K562 (cell line): ENCODE measurements at regions not wholly inside any gene's neighbourhood (a gene's known extent, or its start where the extent isn't known, plus 50 kb on each side); places are given as distances from the start of the nearest gene placed in this dataset.

Source experiments
- ARID2 ChIP-seq: fragments of 450-650 bp; IDR thresholded peaks from 2 replicates; pipeline ENCODE4 v1.6.1; 2017; ENCODE audit warnings: antibody characterized with exemption, mild to moderate bottlenecking
- ERF ChIP-seq: fragments of 450-650 bp; formaldehyde crosslinking; IDR thresholded peaks from 2 replicates; pipeline ENCODE4 v1.4.0; 2020; ENCODE audit warnings: mild to moderate bottlenecking, mixed read lengths
- GABPB1 ChIP-seq: sonication (generic); formaldehyde crosslinking; IDR thresholded peaks from 2 replicates; pipeline ENCODE4 v1.8.0; 2022; ENCODE audit warnings: mild to moderate bottlenecking, missing genetic modification reagents
- JUND ChIP-seq, 2 experiments: IDR thresholded peaks; 2 replicates in 1 of 2; 3 replicates in 1 of 2; pipeline ENCODE4 v1.6.1; 2011; ENCODE audit warnings: borderline replicate concordance in 2 of 2, low read depth in 2 of 2, low read length in 2 of 2, improper control_type of control experiment in 1 of 2, missing biosample characterization in 1 of 2, missing genetic modification characterization in 1 of 2, missing genetic modification reagents in 1 of 2
- MCM2 ChIP-seq: fragments of 450-650 bp; IDR thresholded peaks from 2 replicates; pipeline ENCODE4 v1.6.1; 2017; ENCODE audit warnings: low read depth, mild to moderate bottlenecking
- NCOR1 ChIP-seq: fragments of 450-650 bp; IDR thresholded peaks from 2 replicates; pipeline ENCODE4 v1.6.1; 2016; ENCODE audit warnings: mild to moderate bottlenecking, moderate library complexity
- PHB2 ChIP-seq: fragments of 450-650 bp; IDR thresholded peaks from 2 replicates; pipeline ENCODE4 v1.6.1; 2017; ENCODE audit warnings: low read depth
- PHF20 ChIP-seq: fragments of 450-650 bp; IDR thresholded peaks from 2 replicates; pipeline ENCODE4 v1.6.1; 2018; ENCODE audit not compliant: partially characterized antibody
- POLR2A ChIP-seq: fragments of 450-650 bp; conservative IDR thresholded peaks from 2 replicates; pipeline ENCODE4 v1.6.1; 2016
- RBFOX2 ChIP-seq: fragments of 200-400 bp; formaldehyde crosslinking; IDR thresholded peaks from 2 replicates; pipeline ENCODE4 v1.6.1; 2017; ENCODE audit warnings: low read depth, mild to moderate bottlenecking, low read length, moderate library complexity
- SMAD1 ChIP-seq: fragments of 150-350 bp; IDR thresholded peaks from 2 replicates; pipeline ENCODE4 v1.6.1; 2014; ENCODE audit warnings: low read length, low read depth; ENCODE audit not compliant: partially characterized antibody
- TF ChIP-seq, protein P1 (sequence below): sonication (generic); formaldehyde crosslinking; IDR thresholded peaks from 2 replicates; pipeline ENCODE4 v1.5.0; 2020; ENCODE audit warnings: missing genetic modification reagents
- TF ChIP-seq, protein P2 (sequence below), 3 experiments: IDR thresholded peaks in 2 of 3; conservative IDR thresholded peaks in 1 of 3; 2 replicates each; pipeline ENCODE4 v1.5.1; 2011 to 2012; ENCODE audit warnings: low read length in 3 of 3, mild to moderate bottlenecking in 3 of 3, control low read depth in 2 of 3, improper control_type of control experiment in 1 of 3, inconsistent platforms in 1 of 3, low read depth in 1 of 3, mixed read lengths in 1 of 3, moderate library complexity in 1 of 3; ENCODE audit not compliant: insufficient read depth in 2 of 3

DNA sequence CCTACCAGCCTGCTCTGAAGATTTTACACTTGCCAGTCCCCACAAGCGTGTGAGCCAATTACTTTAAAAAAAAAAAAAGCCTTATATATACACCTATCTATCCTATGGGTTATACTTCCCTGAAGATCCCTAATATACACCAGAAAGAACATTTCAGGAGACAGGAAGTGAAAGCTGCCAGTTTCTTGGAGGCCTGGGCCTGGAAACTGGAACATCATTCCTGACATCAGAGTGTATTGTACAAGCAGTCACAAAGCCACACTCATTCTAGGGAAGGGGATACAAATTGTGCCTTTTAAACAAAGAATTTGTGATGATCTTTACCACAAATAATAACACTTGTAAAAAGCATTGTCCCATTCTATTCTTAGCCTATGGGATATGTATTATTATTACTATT is 98.3 kb upstream of the FBN2 start:
- TF ChIP-seq GABPB1 (CRISPR knock-in tag) (no peak), POLR2A (no peak), ERF (no peak), RBFOX2 (no peak), SMAD1 (no peak), ARID2 (no peak), MCM2 (no peak), PHF20 (no peak), PHB2 (no peak), NCOR1 (no peak), JUND (IDR thresholded peaks at IDR 0.05; ENCODE audit: borderline replicate concordance, low read depth, low read length) (no peak), JUND (tag; IDR thresholded peaks at IDR 0.05; ENCODE audit: borderline replicate concordance, low read depth, low read length) (no peak)
- TF ChIP-seq, protein P1, sequence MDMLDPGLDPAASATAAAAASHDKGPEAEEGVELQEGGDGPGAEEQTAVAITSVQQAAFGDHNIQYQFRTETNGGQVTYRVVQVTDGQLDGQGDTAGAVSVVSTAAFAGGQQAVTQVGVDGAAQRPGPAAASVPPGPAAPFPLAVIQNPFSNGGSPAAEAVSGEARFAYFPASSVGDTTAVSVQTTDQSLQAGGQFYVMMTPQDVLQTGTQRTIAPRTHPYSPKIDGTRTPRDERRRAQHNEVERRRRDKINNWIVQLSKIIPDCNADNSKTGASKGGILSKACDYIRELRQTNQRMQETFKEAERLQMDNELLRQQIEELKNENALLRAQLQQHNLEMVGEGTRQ, result no peak
- TF ChIP-seq, protein P2, sequence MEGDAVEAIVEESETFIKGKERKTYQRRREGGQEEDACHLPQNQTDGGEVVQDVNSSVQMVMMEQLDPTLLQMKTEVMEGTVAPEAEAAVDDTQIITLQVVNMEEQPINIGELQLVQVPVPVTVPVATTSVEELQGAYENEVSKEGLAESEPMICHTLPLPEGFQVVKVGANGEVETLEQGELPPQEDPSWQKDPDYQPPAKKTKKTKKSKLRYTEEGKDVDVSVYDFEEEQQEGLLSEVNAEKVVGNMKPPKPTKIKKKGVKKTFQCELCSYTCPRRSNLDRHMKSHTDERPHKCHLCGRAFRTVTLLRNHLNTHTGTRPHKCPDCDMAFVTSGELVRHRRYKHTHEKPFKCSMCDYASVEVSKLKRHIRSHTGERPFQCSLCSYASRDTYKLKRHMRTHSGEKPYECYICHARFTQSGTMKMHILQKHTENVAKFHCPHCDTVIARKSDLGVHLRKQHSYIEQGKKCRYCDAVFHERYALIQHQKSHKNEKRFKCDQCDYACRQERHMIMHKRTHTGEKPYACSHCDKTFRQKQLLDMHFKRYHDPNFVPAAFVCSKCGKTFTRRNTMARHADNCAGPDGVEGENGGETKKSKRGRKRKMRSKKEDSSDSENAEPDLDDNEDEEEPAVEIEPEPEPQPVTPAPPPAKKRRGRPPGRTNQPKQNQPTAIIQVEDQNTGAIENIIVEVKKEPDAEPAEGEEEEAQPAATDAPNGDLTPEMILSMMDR (IDR thresholded peaks at IDR 0.05 in 2 of 3, conservative IDR thresholded peaks at IDR 0.05 in 1 of 3; ENCODE audit: insufficient read depth in 2 of 3, low read depth in 1 of 3, low read length in 3 of 3), result no peak
